ENCODE measurements at regions not wholly inside any gene's neighbourhood (a gene's known extent, or its start where the extent isn't known, plus 50 kb on each side); places are given as distances from the start of the nearest gene placed in this dataset.

GRCh38 chrX:63993936-63994335 lies 208.9 kb upstream of the ARHGEF9 start:
- no peak for DNase-seq (ENCODE audit: low spot score)
- FAIRE-seq = no peak

- FAIRE-seq = no peak
- DNase-seq (ENCODE audit: low spot score) = no peak
These were observed 200.9 kb upstream of the ARHGEF9 start for GRCh38 chrX:63985906-63986305.

- DNase-seq (ENCODE audit: low spot score) (no peak), FAIRE-seq (no peak)
These were observed 194.5 kb upstream of the ARHGEF9 start for GRCh38 chrX:63979480-63979879.

GRCh38 chrX:63967551-63967950 lies 182.5 kb upstream of the ARHGEF9 start:
- FAIRE-seq = no peak
- DNase-seq (ENCODE audit: low spot score) = no peak

GRCh38 chrX:63963095-63963784 lies 178.2 kb upstream of the ARHGEF9 start:
- DNase-seq (ENCODE audit: low spot score) (no peak), FAIRE-seq (no peak)

GRCh38 chrX:63961964-63962363 lies 176.9 kb upstream of the ARHGEF9 start:
- FAIRE-seq (no peak), DNase-seq (ENCODE audit: low spot score) (no peak)

- FAIRE-seq = no peak
These were observed 175.0 kb upstream of the ARHGEF9 start for GRCh38 chrX:63959975-63960374.

GRCh38 chrX:63958134-63958865 lies 173.3 kb upstream of the ARHGEF9 start:
- FAIRE-seq = no peak

More at GRCh38 chrX:63959975-63960374, 175.0 kb upstream of the ARHGEF9 start:
- DNase-seq (ENCODE audit: low spot score) = no peak

GRCh38 chrX:63935835-63936234 lies 150.8 kb upstream of the ARHGEF9 start:
- no peak for DNase-seq (ENCODE audit: low spot score)
- FAIRE-seq = no peak

More at GRCh38 chrX:63958134-63958865, 173.3 kb upstream of the ARHGEF9 start:
- no peak for DNase-seq (ENCODE audit: low spot score)

- DNase-seq (ENCODE audit: low spot score) = no peak
- FAIRE-seq = no peak
These were observed 149.8 kb upstream of the ARHGEF9 start for GRCh38 chrX:63934791-63935190.

GRCh38 chrX:63934160-63934559 lies 149.1 kb upstream of the ARHGEF9 start:
- FAIRE-seq (no peak), DNase-seq (ENCODE audit: low spot score) (no peak)

GRCh38 chrX:63932907-63933306 lies 147.9 kb upstream of the ARHGEF9 start:
- no peak for DNase-seq (ENCODE audit: low spot score)
- no peak for FAIRE-seq

- no peak for DNase-seq (ENCODE audit: low spot score)
- FAIRE-seq = no peak
These were observed 147.0 kb upstream of the ARHGEF9 start for GRCh38 chrX:63932006-63932405.

GRCh38 chrX:63930140-63930539 lies 145.1 kb upstream of the ARHGEF9 start:
- no peak for DNase-seq (ENCODE audit: low spot score)
- no peak for FAIRE-seq

- FAIRE-seq = no peak
These were observed 144.6 kb upstream of the ARHGEF9 start for GRCh38 chrX:63929608-63930007.

GRCh38 chrX:63927848-63928247 lies 142.8 kb upstream of the ARHGEF9 start:
- no peak for DNase-seq (ENCODE audit: low spot score)
- no peak for FAIRE-seq

More at GRCh38 chrX:63929608-63930007, 144.6 kb upstream of the ARHGEF9 start:
- no peak for DNase-seq (ENCODE audit: low spot score)

GRCh38 chrX:63922221-63922620 lies 137.2 kb upstream of the ARHGEF9 start:
- DNase-seq (ENCODE audit: low spot score) (peak; percentile 24), FAIRE-seq (no peak)

GRCh38 chrX:63920875-63921274 lies 135.9 kb upstream of the ARHGEF9 start:
- DNase-seq (ENCODE audit: low spot score) (no peak), FAIRE-seq (no peak)

- FAIRE-seq (no peak), DNase-seq (ENCODE audit: low spot score) (no peak)
These were observed 134.1 kb upstream of the ARHGEF9 start for GRCh38 chrX:63919081-63919480.

GRCh38 chrX:63918611-63919010 lies 133.6 kb upstream of the ARHGEF9 start:
- DNase-seq (ENCODE audit: low spot score) = no peak
- FAIRE-seq = no peak

GRCh38 chrX:63917296-63917695 lies 132.3 kb upstream of the ARHGEF9 start:
- DNase-seq (ENCODE audit: low spot score) = no peak
- FAIRE-seq = no peak

- FAIRE-seq (no peak), DNase-seq (ENCODE audit: low spot score) (no peak)
These were observed 128.7 kb upstream of the ARHGEF9 start for GRCh38 chrX:63913719-63914118.

- peak; percentile 4 for DNase-seq (ENCODE audit: low spot score)
- no peak for FAIRE-seq
These were observed 104.0 kb upstream of the ARHGEF9 start for GRCh38 chrX:63889001-63889400.
